ENCODE measurements at regions not wholly inside any gene's neighbourhood (a gene's known extent, or its start where the extent isn't known, plus 50 kb on each side); places are given as distances from the start of the nearest gene placed in this dataset.

DNA sequence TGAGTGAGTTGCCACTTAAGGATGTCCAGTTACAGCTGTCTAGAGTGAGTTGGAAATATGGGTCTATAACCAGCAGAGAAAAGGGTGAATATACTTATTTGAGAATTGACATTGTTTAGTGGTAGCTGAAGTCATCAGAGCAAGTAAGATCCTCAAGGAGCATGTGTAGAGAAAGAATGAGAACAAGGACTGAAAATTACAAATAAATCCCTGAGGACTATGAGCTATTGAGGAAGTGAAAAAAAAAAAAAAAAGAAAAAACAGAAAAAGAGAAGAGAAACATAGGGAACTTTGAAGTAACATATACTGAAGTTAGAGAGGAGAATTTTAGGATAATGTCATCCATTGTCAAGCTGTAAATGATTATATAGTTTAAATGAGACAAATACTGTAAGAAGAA is 134.0 kb upstream of the CCDC68 start:
- no peak overlapping the region for H3K4me3 ChIP-seq (ENCODE audit: insufficient read depth, low read depth, low read length)
- peaks cover 22% of the 10 kb centered on the region for H3K4me1 ChIP-seq (ENCODE audit: insufficient read depth, low read length)
- H3K36me3 ChIP-seq (ENCODE audit: insufficient read depth, low read length) = no peaks in the 10 kb centered on the region
- Mint-ChIP-seq H3K36me3 (ENCODE audit: low read depth, unreplicated experiment) (no peaks in the 10 kb centered on the region), H3K9me3 (ENCODE audit: unreplicated experiment) (no peaks in the 10 kb centered on the region), H3K27ac (ENCODE audit: unreplicated experiment) (no peak overlapping the region), H3K4me3 (ENCODE audit: unreplicated experiment) (no peak overlapping the region), H3K4me1 (ENCODE audit: low read depth, unreplicated experiment) (peaks cover 28% of the 10 kb centered on the region), H3K27me3 (ENCODE audit: low read depth, unreplicated experiment) (no peaks in the 10 kb centered on the region)
- H3K4me2 ChIP-seq (ENCODE audit: low read length) = no peak overlapping the region
- no peaks in the 10 kb centered on the region for H3K27me3 ChIP-seq (ENCODE audit: insufficient read depth, low read length)
- FAIRE-seq (no peak), DNase-seq (ENCODE audit: low read depth) (no peak)
- H4K20me1 ChIP-seq (ENCODE audit: insufficient read depth, low read length) = no peaks in the 10 kb centered on the region
- H2AFZ ChIP-seq (ENCODE audit: low read depth, low read length) = no peak overlapping the region
- no peaks in the 10 kb centered on the region for H3K9me3 ChIP-seq (ENCODE audit: insufficient read depth, low read depth, low read length)
- H3K79me2 ChIP-seq (ENCODE audit: insufficient read depth, low read length) = no peaks in the 10 kb centered on the region
- H3K9ac ChIP-seq (ENCODE audit: low read length) = no peak overlapping the region
- H3K27ac ChIP-seq (ENCODE audit: low read depth, low read length) = no peak overlapping the region
- TF ChIP-seq EZH2 (IDR thresholded peaks at IDR 0.05; ENCODE audit: insufficient read depth, low read length) = no peak
- TF ChIP-seq, protein P1, sequence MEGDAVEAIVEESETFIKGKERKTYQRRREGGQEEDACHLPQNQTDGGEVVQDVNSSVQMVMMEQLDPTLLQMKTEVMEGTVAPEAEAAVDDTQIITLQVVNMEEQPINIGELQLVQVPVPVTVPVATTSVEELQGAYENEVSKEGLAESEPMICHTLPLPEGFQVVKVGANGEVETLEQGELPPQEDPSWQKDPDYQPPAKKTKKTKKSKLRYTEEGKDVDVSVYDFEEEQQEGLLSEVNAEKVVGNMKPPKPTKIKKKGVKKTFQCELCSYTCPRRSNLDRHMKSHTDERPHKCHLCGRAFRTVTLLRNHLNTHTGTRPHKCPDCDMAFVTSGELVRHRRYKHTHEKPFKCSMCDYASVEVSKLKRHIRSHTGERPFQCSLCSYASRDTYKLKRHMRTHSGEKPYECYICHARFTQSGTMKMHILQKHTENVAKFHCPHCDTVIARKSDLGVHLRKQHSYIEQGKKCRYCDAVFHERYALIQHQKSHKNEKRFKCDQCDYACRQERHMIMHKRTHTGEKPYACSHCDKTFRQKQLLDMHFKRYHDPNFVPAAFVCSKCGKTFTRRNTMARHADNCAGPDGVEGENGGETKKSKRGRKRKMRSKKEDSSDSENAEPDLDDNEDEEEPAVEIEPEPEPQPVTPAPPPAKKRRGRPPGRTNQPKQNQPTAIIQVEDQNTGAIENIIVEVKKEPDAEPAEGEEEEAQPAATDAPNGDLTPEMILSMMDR (IDR thresholded peaks at IDR 0.05; ENCODE audit: insufficient read depth, low read depth, low read length) = no peak

DNA sequence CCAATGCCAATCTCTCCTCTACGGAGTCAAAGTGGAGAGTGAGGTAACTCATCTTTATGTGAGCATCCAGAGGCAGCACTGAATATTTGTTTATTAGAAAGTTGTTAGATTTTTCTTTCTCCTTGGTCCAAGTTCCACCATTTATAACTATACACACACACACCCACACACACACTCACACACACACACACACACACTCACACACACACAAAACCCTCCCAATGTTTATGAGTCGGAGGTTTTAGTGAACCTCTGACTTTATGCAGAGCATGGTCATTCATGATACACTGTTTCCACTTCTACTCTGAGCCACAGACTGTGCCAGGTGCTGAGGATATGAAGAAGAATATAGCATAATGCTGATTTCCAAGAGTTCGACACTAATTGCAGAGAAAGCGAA is 132.9 kb upstream of the CCDC68 start:
- no peaks in the 10 kb centered on the region for H3K27me3 Mint-ChIP-seq (ENCODE audit: low read depth, unreplicated experiment)
- Histone ChIP-seq H3K4me1 (ENCODE audit: insufficient read depth, low read length) (peaks cover 10% of the 10 kb centered on the region), H3K79me2 (ENCODE audit: insufficient read depth, low read length) (no peaks in the 10 kb centered on the region), H4K20me1 (ENCODE audit: insufficient read depth, low read length) (no peaks in the 10 kb centered on the region), H3K9ac (ENCODE audit: low read length) (no peak overlapping the region), H3K4me3 (ENCODE audit: insufficient read depth, low read depth, low read length) (no peak overlapping the region), H2AFZ (ENCODE audit: low read depth, low read length) (no peak overlapping the region), H3K9me3 (ENCODE audit: insufficient read depth, low read depth, low read length) (no peaks in the 10 kb centered on the region), H3K27ac (ENCODE audit: low read depth, low read length) (no peak overlapping the region), H3K4me2 (ENCODE audit: low read length) (no peak overlapping the region), H3K36me3 (ENCODE audit: insufficient read depth, low read length) (no peaks in the 10 kb centered on the region), H3K27me3 (ENCODE audit: insufficient read depth, low read length) (no peaks in the 10 kb centered on the region)
- no peaks in the 10 kb centered on the region for H3K36me3 Mint-ChIP-seq (ENCODE audit: low read depth, unreplicated experiment)
- no peak for TF ChIP-seq EZH2 (IDR thresholded peaks at IDR 0.05; ENCODE audit: insufficient read depth, low read length)
- TF ChIP-seq, protein P1 (IDR thresholded peaks at IDR 0.05; ENCODE audit: insufficient read depth, low read depth, low read length) = no peak
- FAIRE-seq (no peak), DNase-seq (ENCODE audit: low read depth) (no peak)
- H3K4me1 Mint-ChIP-seq (ENCODE audit: low read depth, unreplicated experiment) = peaks cover 19% of the 10 kb centered on the region
- H3K27ac Mint-ChIP-seq (ENCODE audit: unreplicated experiment) = no peak overlapping the region
- H3K9me3 Mint-ChIP-seq (ENCODE audit: unreplicated experiment) = no peaks in the 10 kb centered on the region
- no peak overlapping the region for H3K4me3 Mint-ChIP-seq (ENCODE audit: unreplicated experiment)

DNA sequence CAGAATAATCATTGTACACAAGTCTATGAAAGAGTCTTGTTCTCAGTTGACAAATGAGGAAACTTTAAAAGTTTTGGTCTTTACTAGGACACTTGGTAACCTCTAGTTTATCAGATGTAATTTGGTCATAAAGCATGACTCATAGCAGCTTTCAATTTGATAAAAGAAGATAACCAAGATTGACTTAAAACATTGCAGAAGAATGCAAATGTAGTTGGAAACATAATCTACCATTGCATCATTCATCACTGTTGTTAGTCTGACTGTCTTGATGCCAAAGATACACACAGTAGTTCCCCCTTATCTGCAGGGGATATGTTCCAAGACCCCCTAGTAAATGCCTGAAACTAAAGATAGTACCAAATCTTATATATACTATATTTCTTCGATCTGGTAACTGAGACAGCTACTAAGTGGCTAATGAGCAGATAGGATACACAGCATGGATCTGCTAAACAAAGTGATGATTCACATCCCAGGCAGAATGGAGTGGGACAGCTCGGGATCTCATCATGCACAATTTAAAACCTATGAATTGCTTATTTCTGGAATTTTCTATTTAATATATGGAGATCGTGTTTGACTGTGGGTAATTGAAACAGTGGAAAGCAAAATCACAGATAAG is 131.4 kb upstream of the CCDC68 start:
- Mint-ChIP-seq H3K27ac (ENCODE audit: unreplicated experiment) (no peak overlapping the region), H3K4me3 (ENCODE audit: unreplicated experiment) (no peak overlapping the region), H3K27me3 (ENCODE audit: low read depth, unreplicated experiment) (peaks cover 2% of the 10 kb centered on the region), H3K9me3 (ENCODE audit: unreplicated experiment) (no peaks in the 10 kb centered on the region), H3K36me3 (ENCODE audit: low read depth, unreplicated experiment) (no peaks in the 10 kb centered on the region), H3K4me1 (ENCODE audit: low read depth, unreplicated experiment) (peaks cover 10% of the 10 kb centered on the region)
- Histone ChIP-seq H3K27me3 (ENCODE audit: insufficient read depth, low read length) (no peaks in the 10 kb centered on the region), H3K36me3 (ENCODE audit: insufficient read depth, low read length) (no peaks in the 10 kb centered on the region), H2AFZ (ENCODE audit: low read depth, low read length) (no peak overlapping the region), H3K4me2 (ENCODE audit: low read length) (no peak overlapping the region), H3K9me3 (ENCODE audit: insufficient read depth, low read depth, low read length) (no peaks in the 10 kb centered on the region), H3K4me1 (ENCODE audit: insufficient read depth, low read length) (no peaks in the 10 kb centered on the region), H3K9ac (ENCODE audit: low read length) (no peak overlapping the region), H3K4me3 (ENCODE audit: insufficient read depth, low read depth, low read length) (no peak overlapping the region), H4K20me1 (ENCODE audit: insufficient read depth, low read length) (no peaks in the 10 kb centered on the region), H3K27ac (ENCODE audit: low read depth, low read length) (no peak overlapping the region), H3K79me2 (ENCODE audit: insufficient read depth, low read length) (no peaks in the 10 kb centered on the region)
- TF ChIP-seq, protein P1 (IDR thresholded peaks at IDR 0.05; ENCODE audit: insufficient read depth, low read depth, low read length) = no peak
- no peak for TF ChIP-seq EZH2 (IDR thresholded peaks at IDR 0.05; ENCODE audit: insufficient read depth, low read length)
- FAIRE-seq (peak; percentile 45), DNase-seq (ENCODE audit: low read depth) (peak; percentile 62)

Measured in astrocyte (in vitro differentiated cells and primary cell).